Lung (tissue), 11 donors: ENCODE measurements at regions not wholly inside any gene's neighbourhood (a gene's known extent, or its start where the extent isn't known, plus 50 kb on each side); places are given as distances from the start of the nearest gene placed in this dataset.

Source experiments
- ATAC-seq: fragments of 200-7000 bp; cut with Tn5 transposase; one replicate; pipeline ENCODE4 v1.9.1; 2020; ENCODE audit warnings: moderate number of reproducible peaks; ENCODE audit not compliant: insufficient read depth, low FRiP score
- DNase-seq, 3 donors: peaks; one replicate each; pipeline ENCODE4 v3.0.0-alpha.2; 2013 to 2017
- H3K27ac ChIP-seq, 2 donors: one replicate each; pipeline ENCODE4 v1.5.1; 2013; ENCODE audit warnings: mild to moderate bottlenecking in 2 of 2, moderate library complexity in 2 of 2, control low read depth in 1 of 2, inconsistent platforms in 1 of 2, low read depth in 1 of 2, low read length in 1 of 2
- H3K27me3 ChIP-seq, 3 donors: one replicate each; pipeline ENCODE4 v1.5.1; 2013; ENCODE audit warnings: low read length in 2 of 3; ENCODE audit not compliant: control insufficient read depth in 3 of 3, insufficient read depth in 3 of 3
- H3K36me3 ChIP-seq, 4 donors: one replicate each; pipeline ENCODE4 v1.5.1; 2013; ENCODE audit warnings: low read length in 4 of 4, mild to moderate bottlenecking in 1 of 4, moderate library complexity in 1 of 4; ENCODE audit not compliant: control insufficient read depth in 4 of 4, insufficient read depth in 4 of 4
- H3K4me1 ChIP-seq, 5 donors: one replicate each; pipeline ENCODE4 v1.5.1; 2013; ENCODE audit warnings: low read length in 5 of 5, mild to moderate bottlenecking in 2 of 5, moderate library complexity in 1 of 5; ENCODE audit not compliant: control insufficient read depth in 5 of 5, insufficient read depth in 5 of 5
- H3K4me3 ChIP-seq: one replicate; pipeline ENCODE4 v1.5.1; 2013; ENCODE audit warnings: mild to moderate bottlenecking, control low read depth, moderate library complexity
- H3K9ac ChIP-seq, 2 donors: one replicate each; pipeline ENCODE4 v1.5.1; 2013; ENCODE audit warnings: low read length in 2 of 2, control low read depth in 1 of 2; ENCODE audit not compliant: insufficient read depth in 1 of 2
- H3K9me3 ChIP-seq, 4 donors: one replicate each; pipeline ENCODE4 v1.5.1; 2013; ENCODE audit warnings: low read length in 3 of 4, mild to moderate bottlenecking in 1 of 4, moderate library complexity in 1 of 4; ENCODE audit not compliant: control insufficient read depth in 4 of 4, insufficient read depth in 3 of 4
- WGBS, 2 donors: extraction: QIAGEN DNeasy Blood & Tissue Kit; methylation state at CpG; one replicate each; pipeline ENCODE4 v1.1.7; 2013; 5-methylcytosine and 5-hydroxymethylcytosine counted together
- TF ChIP-seq, protein P1 (sequence below): IDR thresholded peaks from 2 replicates; pipeline ENCODE4 v1.5.1; 2012; ENCODE audit warnings: mild to moderate bottlenecking; ENCODE audit errors: control extremely low read depth, extremely low read depth
- donor health status: control.
- donor health status: control.
- donor health status: Bipolar disorder and iron deficiency.
- donor health status: healthy.
- donor health status: DM: yes; HTN: yes; CAD: no.

- no peak overlapping the region for H3K9ac ChIP-seq
- no peaks in the 10 kb centered on the region for H3K4me1 ChIP-seq
- TF ChIP-seq, protein P1, sequence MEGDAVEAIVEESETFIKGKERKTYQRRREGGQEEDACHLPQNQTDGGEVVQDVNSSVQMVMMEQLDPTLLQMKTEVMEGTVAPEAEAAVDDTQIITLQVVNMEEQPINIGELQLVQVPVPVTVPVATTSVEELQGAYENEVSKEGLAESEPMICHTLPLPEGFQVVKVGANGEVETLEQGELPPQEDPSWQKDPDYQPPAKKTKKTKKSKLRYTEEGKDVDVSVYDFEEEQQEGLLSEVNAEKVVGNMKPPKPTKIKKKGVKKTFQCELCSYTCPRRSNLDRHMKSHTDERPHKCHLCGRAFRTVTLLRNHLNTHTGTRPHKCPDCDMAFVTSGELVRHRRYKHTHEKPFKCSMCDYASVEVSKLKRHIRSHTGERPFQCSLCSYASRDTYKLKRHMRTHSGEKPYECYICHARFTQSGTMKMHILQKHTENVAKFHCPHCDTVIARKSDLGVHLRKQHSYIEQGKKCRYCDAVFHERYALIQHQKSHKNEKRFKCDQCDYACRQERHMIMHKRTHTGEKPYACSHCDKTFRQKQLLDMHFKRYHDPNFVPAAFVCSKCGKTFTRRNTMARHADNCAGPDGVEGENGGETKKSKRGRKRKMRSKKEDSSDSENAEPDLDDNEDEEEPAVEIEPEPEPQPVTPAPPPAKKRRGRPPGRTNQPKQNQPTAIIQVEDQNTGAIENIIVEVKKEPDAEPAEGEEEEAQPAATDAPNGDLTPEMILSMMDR: no peak
- ATAC-seq (no peak), DNase-seq (no peak)
- no peak overlapping the region for H3K4me3 ChIP-seq
- peaks cover 0 to 5% (median 0%) of the 10 kb centered on the region in 3 donors for H3K27me3 ChIP-seq
- H3K36me3 ChIP-seq: no peaks in the 10 kb centered on the region
- peaks cover 0 to 2% (median 0%) of the 10 kb centered on the region in 4 donors for H3K9me3 ChIP-seq
- H3K27ac ChIP-seq: no peak overlapping the region
- 67 to 70% methylated on average over 2 of the region's 2 CpGs for WGBS, 2 donors
These were observed 137.1 kb upstream of the SLC6A11 start for GRCh38 chr3:10678796-10679376.

GRCh38 chr3:10680796-10681195 is 135.2 kb upstream of the SLC6A11 start:
- TF ChIP-seq, protein P1: no peak
- no peak for DNase-seq
- Histone ChIP-seq H3K9ac (no peak overlapping the region), H3K4me3 (no peak overlapping the region), H3K27ac (no peak overlapping the region), H3K4me1 (no peaks in the 10 kb centered on the region), H3K9me3 (peaks cover 0 to 2% (median 0%) of the 10 kb centered on the region in 4 donors), H3K27me3 (no peaks in the 10 kb centered on the region), H3K36me3 (no peaks in the 10 kb centered on the region)
- no peak for ATAC-seq
- 84 to 90% methylated on average over 7 of the region's 7 CpGs for WGBS, 2 donors

DNA sequence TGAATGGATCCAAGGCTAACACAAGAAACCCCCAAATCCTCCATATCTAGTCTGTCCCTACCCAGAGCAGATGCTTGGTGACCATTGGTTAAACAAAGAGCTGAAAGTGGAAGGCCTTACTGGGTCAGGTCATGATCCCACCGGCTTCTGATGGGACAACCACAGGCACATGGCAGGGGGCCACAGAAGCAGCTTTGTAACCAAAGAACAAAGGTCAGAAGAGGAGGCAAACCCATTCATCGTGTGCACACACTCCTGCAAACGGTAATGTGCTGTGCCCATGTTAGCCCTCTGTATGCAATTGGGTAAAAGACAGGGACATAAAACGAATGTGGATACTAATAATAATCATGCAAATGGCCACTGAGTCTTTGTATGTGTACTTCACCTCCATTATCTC is 133.3 kb upstream of the SLC6A11 start:
- Histone ChIP-seq H3K36me3 (no peaks in the 10 kb centered on the region), H3K4me3 (no peak overlapping the region), H3K9me3 (peaks cover 0 to 2% (median 0%) of the 10 kb centered on the region in 4 donors), H3K27me3 (no peaks in the 10 kb centered on the region), H3K9ac (no peak overlapping the region), H3K27ac (no peak overlapping the region), H3K4me1 (no peaks in the 10 kb centered on the region)
- DNase-seq: no peak
- TF ChIP-seq, protein P1: no peak
- 60 to 71% methylated on average over 4 of the region's 4 CpGs for WGBS, 2 donors
- no peak for ATAC-seq

DNA sequence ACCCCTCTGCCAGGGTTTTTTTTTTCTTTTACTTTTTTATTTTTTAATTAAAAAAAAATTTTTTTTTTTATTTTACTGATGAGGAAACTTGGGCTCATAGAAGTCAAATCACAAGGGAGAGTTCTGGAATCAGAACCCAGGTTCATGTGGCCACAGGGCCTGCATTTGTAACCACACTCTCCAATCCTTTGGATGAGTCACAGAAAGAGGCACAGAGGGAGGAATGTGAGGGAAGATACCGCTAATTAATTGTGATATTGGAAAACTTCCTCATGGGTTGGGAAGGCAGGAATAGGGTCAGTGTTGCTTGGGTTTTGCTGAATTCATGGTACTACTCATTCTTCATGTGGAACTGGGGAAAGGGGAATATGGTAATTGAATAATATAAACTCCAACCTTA is 132.9 kb upstream of the SLC6A11 start:
- no peak overlapping the region for H3K27ac ChIP-seq
- ATAC-seq (no peak), DNase-seq (no peak)
- H3K36me3 ChIP-seq: no peaks in the 10 kb centered on the region
- H3K27me3 ChIP-seq: no peaks in the 10 kb centered on the region
- WGBS, 2 donors: 0% methylated on average over 1 of the region's 1 CpG
- H3K4me1 ChIP-seq: no peaks in the 10 kb centered on the region
- peaks cover 0 to 2% (median 0%) of the 10 kb centered on the region in 4 donors for H3K9me3 ChIP-seq
- TF ChIP-seq, protein P1: no peak
- H3K4me3 ChIP-seq: no peak overlapping the region
- no peak overlapping the region for H3K9ac ChIP-seq
